ENCODE measurements at regions not wholly inside any gene's neighbourhood (a gene's known extent, or its start where the extent isn't known, plus 50 kb on each side); places are given as distances from the start of the nearest gene placed in this dataset.
"Not testable (repeated sequence)": the region's sequence is repeated elsewhere in the genome, so short reads cannot be mapped to it uniquely, and the experiment has no call there.

- POLR2A ChIA-PET: no interaction called here
- DNase-seq (ENCODE audit: extremely low spot score): no peak
- CTCF ChIA-PET: interaction anchor here (0.8 to 1.0 kb wide), 2 partner anchors 8 to 25 kb away, joined by 3 to 4 read pairs; no protein-coding TSS in a partner anchor
- no peak for TF ChIP-seq CTCF (IDR thresholded peaks at IDR 0.05; ENCODE audit: control extremely low read depth, extremely low read depth, low read depth, missing control alignments)
These were observed 74.2 kb downstream of the ZFP36L2 start for GRCh38 chr2:43152186-43152585.

- no peak for TF ChIP-seq CTCF (IDR thresholded peaks at IDR 0.05; ENCODE audit: control extremely low read depth, extremely low read depth, low read depth, missing control alignments)
- no peak for DNase-seq (ENCODE audit: extremely low spot score)
- ChIA-PET POLR2A (no interaction called here), CTCF (interaction anchor here (1.0 to 1.4 kb wide), 3 partner anchors 10 to 34 kb away, joined by 3 to 4 read pairs (median 4); no protein-coding TSS in a partner anchor)
These were observed 76.8 kb downstream of the ZFP36L2 start for GRCh38 chr2:43149482-43150107.

- no peak for DNase-seq (ENCODE audit: extremely low spot score)
- ChIA-PET POLR2A (no interaction called here), CTCF (interaction anchor here (2.0 kb wide), 1 partner anchor 41 kb away, joined by 4 read pairs; no protein-coding TSS in a partner anchor)
- no peak for TF ChIP-seq CTCF (IDR thresholded peaks at IDR 0.05; ENCODE audit: control extremely low read depth, extremely low read depth, low read depth, missing control alignments)
These were observed 80.3 kb downstream of the ZFP36L2 start for GRCh38 chr2:43146083-43146482.

- CTCF ChIA-PET: interaction anchor here (0.6 to 1.1 kb wide), 2 partner anchors 8 to 10 kb away, joined by 3 read pairs; no protein-coding TSS in a partner anchor
- no peak for TF ChIP-seq CTCF (IDR thresholded peaks at IDR 0.05; ENCODE audit: control extremely low read depth, extremely low read depth, low read depth, missing control alignments)
- POLR2A ChIA-PET: no interaction called here
- DNase-seq (ENCODE audit: extremely low spot score): no peak
These were observed 82.1 kb downstream of the ZFP36L2 start for GRCh38 chr2:43144263-43144662.

- no peak for TF ChIP-seq CTCF (IDR thresholded peaks at IDR 0.05; ENCODE audit: control extremely low read depth, extremely low read depth, low read depth, missing control alignments)
- no peak for DNase-seq (ENCODE audit: extremely low spot score)
- CTCF ChIA-PET: interaction anchor here (0.6 to 1.1 kb wide), 2 partner anchors 8 to 10 kb away, joined by 3 read pairs; no protein-coding TSS in a partner anchor
- POLR2A ChIA-PET: no interaction called here
These were observed 82.7 kb downstream of the ZFP36L2 start for GRCh38 chr2:43143756-43144155.

- CTCF ChIA-PET: interaction anchor here (1.1 kb wide), 1 partner anchor 9 kb away, joined by 3 read pairs; no protein-coding TSS in a partner anchor
- no peak for DNase-seq (ENCODE audit: extremely low spot score)
- TF ChIP-seq CTCF (IDR thresholded peaks at IDR 0.05; ENCODE audit: control extremely low read depth, extremely low read depth, low read depth, missing control alignments): peak; percentile 11
- POLR2A ChIA-PET: no interaction called here
These were observed 83.4 kb downstream of the ZFP36L2 start for GRCh38 chr2:43142921-43143438.

GRCh38 chr2:43141636-43142151 lies 84.7 kb downstream of the ZFP36L2 start:
- POLR2A ChIA-PET; DNase-seq (ENCODE audit: extremely low spot score): not testable (repeated sequence)
- CTCF ChIA-PET: interaction anchor here (1.6 to 3.8 kb wide), 2 partner anchors 14 to 87 kb away, joined by 5 to 30 read pairs; no protein-coding TSS in a partner anchor

All from GM10248 (cell line).